ENCODE measurements at regions not wholly inside any gene's neighbourhood (a gene's known extent, or its start where the extent isn't known, plus 50 kb on each side); places are given as distances from the start of the nearest gene placed in this dataset.

DNA sequence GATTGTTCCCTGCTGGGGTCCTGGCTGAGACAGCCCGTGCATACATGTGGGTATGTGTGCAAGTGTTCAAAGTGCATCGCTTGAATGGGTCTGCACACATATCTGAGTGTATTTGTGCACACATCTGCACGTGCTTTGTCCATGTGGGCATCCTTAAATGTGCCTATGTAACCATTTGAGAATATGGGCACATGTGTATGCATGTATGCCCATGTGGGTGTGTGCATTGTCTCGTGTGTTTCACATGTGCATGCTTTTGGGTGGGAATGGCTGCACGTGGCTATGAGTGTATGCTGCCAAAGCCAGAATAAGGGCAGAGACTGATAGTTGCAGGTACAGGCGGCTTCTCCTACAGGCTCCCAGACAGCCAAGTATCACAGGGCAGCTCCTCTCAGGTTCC is 107.3 kb downstream of the LHX2 start:
- TF ChIP-seq, protein P1, sequence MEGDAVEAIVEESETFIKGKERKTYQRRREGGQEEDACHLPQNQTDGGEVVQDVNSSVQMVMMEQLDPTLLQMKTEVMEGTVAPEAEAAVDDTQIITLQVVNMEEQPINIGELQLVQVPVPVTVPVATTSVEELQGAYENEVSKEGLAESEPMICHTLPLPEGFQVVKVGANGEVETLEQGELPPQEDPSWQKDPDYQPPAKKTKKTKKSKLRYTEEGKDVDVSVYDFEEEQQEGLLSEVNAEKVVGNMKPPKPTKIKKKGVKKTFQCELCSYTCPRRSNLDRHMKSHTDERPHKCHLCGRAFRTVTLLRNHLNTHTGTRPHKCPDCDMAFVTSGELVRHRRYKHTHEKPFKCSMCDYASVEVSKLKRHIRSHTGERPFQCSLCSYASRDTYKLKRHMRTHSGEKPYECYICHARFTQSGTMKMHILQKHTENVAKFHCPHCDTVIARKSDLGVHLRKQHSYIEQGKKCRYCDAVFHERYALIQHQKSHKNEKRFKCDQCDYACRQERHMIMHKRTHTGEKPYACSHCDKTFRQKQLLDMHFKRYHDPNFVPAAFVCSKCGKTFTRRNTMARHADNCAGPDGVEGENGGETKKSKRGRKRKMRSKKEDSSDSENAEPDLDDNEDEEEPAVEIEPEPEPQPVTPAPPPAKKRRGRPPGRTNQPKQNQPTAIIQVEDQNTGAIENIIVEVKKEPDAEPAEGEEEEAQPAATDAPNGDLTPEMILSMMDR (IDR thresholded peaks at IDR 0.05), result no peak
- TF ChIP-seq ZFX (IDR thresholded peaks at IDR 0.05; ENCODE audit: borderline replicate concordance), result no peak

All from 22Rv1 (cell line).